ENCODE measurements at regions not wholly inside any gene's neighbourhood (a gene's known extent, or its start where the extent isn't known, plus 50 kb on each side); places are given as distances from the start of the nearest gene placed in this dataset.
A peak's percentile ranks its signal among the peaks of the same experiment; 100 is the strongest.
"Not testable (repeated sequence)": the region's sequence is repeated elsewhere in the genome, so short reads cannot be mapped to it uniquely, and the experiment has no call there.

- Histone ChIP-seq H3K9me3 (ENCODE audit: control insufficient read depth, insufficient read depth, low read length) (no peaks in the 10 kb centered on the region), H3K27ac (ENCODE audit: low read depth, low read length) (no peak overlapping the region), H3K27me3 (ENCODE audit: control insufficient read depth, insufficient read depth, low read length) (peaks cover 3% of the 10 kb centered on the region), H3K4me3 (ENCODE audit: low read depth, low read length) (no peak overlapping the region)
- CTCF ChIA-PET, result interaction anchor here (1.3 kb wide), 1 partner anchor 12 kb away, joined by 4 read pairs; no protein-coding TSS in a partner anchor
- POLR2A ChIA-PET, result no interaction called here
- DNase-seq (ENCODE audit: low read depth, low spot score), result no peak
- TF ChIP-seq, protein P1, sequence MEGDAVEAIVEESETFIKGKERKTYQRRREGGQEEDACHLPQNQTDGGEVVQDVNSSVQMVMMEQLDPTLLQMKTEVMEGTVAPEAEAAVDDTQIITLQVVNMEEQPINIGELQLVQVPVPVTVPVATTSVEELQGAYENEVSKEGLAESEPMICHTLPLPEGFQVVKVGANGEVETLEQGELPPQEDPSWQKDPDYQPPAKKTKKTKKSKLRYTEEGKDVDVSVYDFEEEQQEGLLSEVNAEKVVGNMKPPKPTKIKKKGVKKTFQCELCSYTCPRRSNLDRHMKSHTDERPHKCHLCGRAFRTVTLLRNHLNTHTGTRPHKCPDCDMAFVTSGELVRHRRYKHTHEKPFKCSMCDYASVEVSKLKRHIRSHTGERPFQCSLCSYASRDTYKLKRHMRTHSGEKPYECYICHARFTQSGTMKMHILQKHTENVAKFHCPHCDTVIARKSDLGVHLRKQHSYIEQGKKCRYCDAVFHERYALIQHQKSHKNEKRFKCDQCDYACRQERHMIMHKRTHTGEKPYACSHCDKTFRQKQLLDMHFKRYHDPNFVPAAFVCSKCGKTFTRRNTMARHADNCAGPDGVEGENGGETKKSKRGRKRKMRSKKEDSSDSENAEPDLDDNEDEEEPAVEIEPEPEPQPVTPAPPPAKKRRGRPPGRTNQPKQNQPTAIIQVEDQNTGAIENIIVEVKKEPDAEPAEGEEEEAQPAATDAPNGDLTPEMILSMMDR (IDR thresholded peaks at IDR 0.05; ENCODE audit: low read depth, low read length), result no peak
Observed at GRCh38 chr15:77921664-77922063, 155.8 kb downstream of the TBC1D2B start.

DNA sequence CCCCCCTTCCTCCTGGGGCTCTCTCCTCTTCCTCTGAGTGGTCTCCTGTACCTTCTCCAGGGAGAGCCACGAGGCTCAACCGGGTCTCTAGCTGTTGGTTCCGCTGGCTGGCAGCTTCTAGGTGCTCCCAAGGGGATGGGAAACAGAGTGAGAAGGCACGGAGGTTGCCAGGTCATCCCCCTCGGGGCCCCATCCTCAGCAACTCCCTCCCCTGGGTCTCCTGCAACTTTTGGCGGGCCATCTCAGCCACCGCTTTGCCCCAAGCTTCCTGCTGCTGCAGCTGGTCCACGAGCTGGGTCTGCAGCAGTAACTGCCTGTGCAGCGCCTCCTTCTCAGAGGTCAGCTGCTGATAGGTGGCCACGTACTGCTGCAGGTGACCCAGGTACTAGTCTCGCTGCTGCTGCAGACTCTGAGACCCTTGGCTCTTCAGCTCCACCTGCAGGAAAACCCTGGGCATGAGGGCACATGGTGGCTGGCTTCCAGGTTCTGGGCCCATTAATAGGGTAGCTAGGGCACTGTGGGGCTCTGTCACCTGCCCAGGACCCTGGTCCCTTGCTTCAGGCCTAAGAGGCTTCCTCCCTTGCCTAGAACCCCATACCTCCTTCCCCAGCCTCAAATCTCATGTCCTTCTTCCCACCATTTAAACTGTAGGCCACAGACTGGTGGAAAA, 160.4 kb downstream of the TBC1D2B start:
- H3K9me3 ChIP-seq (ENCODE audit: control insufficient read depth, insufficient read depth, low read length); H3K27ac ChIP-seq (ENCODE audit: low read depth, low read length); H3K4me3 ChIP-seq (ENCODE audit: low read depth, low read length); DNase-seq (ENCODE audit: low read depth, low spot score); CTCF ChIA-PET; POLR2A ChIA-PET: not testable (repeated sequence)
- H3K27me3 ChIP-seq (ENCODE audit: control insufficient read depth, insufficient read depth, low read length), result peaks cover 11% of the 10 kb centered on the region

GRCh38 chr15:77915961-77916330, 161.6 kb downstream of the TBC1D2B start:
- CTCF ChIA-PET; H3K27ac ChIP-seq (ENCODE audit: low read depth, low read length); POLR2A ChIA-PET; H3K9me3 ChIP-seq (ENCODE audit: control insufficient read depth, insufficient read depth, low read length); H3K4me3 ChIP-seq (ENCODE audit: low read depth, low read length); DNase-seq (ENCODE audit: low read depth, low spot score): not testable (repeated sequence)
- peaks cover 11% of the 10 kb centered on the region for H3K27me3 ChIP-seq (ENCODE audit: control insufficient read depth, insufficient read depth, low read length)

GRCh38 chr15:77915261-77915960, 162.1 kb downstream of the TBC1D2B start:
- Histone ChIP-seq H3K27me3 (ENCODE audit: control insufficient read depth, insufficient read depth, low read length) (peaks cover 11% of the 10 kb centered on the region), H3K9me3 (ENCODE audit: control insufficient read depth, insufficient read depth, low read length) (no peaks in the 10 kb centered on the region), H3K4me3 (ENCODE audit: low read depth, low read length) (no peak overlapping the region), H3K27ac (ENCODE audit: low read depth, low read length) (no peak overlapping the region)
- CTCF ChIA-PET, result no interaction called here
- DNase-seq (ENCODE audit: low read depth, low spot score), result no peak
- TF ChIP-seq, protein P1 (IDR thresholded peaks at IDR 0.05; ENCODE audit: low read depth, low read length), result no peak
- POLR2A ChIA-PET, result no interaction called here

- peaks cover 11% of the 10 kb centered on the region for H3K27me3 ChIP-seq (ENCODE audit: control insufficient read depth, insufficient read depth, low read length)
- POLR2A ChIA-PET; H3K4me3 ChIP-seq (ENCODE audit: low read depth, low read length); CTCF ChIA-PET; DNase-seq (ENCODE audit: low read depth, low spot score); H3K27ac ChIP-seq (ENCODE audit: low read depth, low read length); H3K9me3 ChIP-seq (ENCODE audit: control insufficient read depth, insufficient read depth, low read length): not testable (repeated sequence)
Observed at GRCh38 chr15:77914531-77914930, 163.0 kb downstream of the TBC1D2B start.

DNA sequence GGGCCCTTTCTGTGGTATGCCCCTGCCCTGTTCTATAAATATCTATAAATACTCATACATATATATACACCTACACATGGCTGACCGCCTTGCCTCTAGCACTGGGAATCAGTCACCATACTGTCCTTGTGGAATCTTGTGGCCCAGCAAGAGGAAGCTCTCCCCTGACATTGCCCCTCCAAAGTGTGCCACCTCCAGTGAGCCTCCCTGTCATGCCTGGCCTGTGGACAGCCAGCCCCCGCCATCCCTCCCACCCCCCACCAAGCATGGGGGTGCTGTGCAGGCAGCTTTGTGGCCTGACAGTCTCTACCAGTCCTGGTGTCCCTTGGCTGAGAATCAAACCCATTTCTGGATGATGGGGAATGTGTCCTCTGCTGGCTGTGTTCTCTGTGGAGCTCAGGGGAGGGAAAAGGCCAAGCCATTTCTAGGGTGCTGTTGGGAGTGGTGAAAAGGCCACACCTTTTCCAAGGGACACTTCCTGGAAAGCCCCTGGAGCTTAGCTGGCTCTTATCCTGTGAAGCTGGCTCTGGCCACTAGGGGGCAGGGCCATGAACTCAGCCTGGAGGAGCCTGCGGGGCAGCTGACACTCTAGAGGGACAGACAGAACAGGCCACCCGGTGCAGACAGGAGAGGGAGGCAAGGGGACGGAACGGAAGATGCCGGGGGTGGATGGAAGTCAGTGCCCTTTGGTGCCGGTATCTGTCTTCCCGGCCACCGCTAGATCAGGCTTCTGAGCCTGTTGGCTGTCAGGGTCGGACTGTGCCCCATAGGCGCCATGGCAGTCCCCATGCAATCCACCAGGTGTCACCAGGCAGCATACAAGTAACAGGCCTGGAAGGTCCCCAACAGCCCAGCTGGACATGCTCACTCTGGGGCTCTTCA, 167.2 kb downstream of the TBC1D2B start:
- POLR2A ChIA-PET, result not testable (repeated sequence)
- TF ChIP-seq, protein P1 (IDR thresholded peaks at IDR 0.05; ENCODE audit: low read depth, low read length), result peak; percentile 62
- CTCF ChIA-PET, result interaction anchor here (0.6 to 1.4 kb wide), 7 partner anchors 10 to 356 kb away, joined by 3 to 5 read pairs (median 4); no protein-coding TSS in a partner anchor

More for the DNA sequence above, 167.2 kb downstream of the TBC1D2B start:
- not testable (repeated sequence) for H3K27me3 ChIP-seq (ENCODE audit: control insufficient read depth, insufficient read depth, low read length); H3K9me3 ChIP-seq (ENCODE audit: control insufficient read depth, insufficient read depth, low read length); H3K27ac ChIP-seq (ENCODE audit: low read depth, low read length)
- H3K4me3 ChIP-seq (ENCODE audit: low read depth, low read length), result peak overlapping the region; percentile 53
- DNase-seq (ENCODE audit: low read depth, low spot score), result peak; percentile 8
